ENCODE measurements at regions not wholly inside any gene's neighbourhood (a gene's known extent, or its start where the extent isn't known, plus 50 kb on each side); places are given as distances from the start of the nearest gene placed in this dataset.

DNA sequence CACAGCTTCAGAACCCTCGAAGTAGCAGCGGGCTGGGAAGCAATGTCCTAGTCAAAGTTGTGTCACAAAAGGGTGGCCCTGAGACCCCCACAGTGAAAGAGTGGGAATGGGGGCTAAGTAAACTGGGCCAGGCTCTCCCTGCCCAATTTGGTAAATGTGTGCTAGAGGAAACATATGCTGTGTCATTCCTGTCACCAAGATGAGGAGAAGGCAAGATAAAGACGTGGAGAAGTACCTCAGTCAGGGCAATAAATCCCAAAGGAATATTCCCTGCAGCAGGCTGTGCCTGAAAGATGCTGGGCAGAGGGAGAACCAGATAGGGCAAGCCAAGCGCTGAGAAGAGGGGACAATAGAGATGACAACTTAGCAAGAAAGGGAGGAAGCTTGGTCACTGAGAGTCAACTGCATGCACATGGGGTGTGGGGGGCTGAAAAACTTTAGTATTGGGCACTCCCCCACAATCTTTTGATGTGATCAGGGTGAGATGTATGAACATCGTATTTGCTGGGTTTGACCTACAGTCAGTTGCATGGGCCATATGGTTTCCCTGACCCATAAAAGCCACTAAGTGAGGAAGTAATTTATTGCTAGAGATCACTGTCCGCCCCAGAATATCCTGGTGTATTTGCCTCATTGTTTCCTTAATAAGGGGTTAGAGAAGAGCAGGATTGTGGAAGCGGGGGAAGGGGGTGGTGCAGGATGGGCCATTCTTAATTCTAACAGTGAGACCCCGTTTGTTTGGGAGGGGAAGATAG lies 49.9 kb upstream of the CXCR4 start:
- Histone ChIP-seq H3K27me3 (ENCODE audit: control insufficient read depth in 2 of 2, insufficient read depth in 2 of 2, low read length in 2 of 2) (peaks cover 7 to 14% of the 10 kb centered on the region in 2 experiments; a peak in 3 of 5 replicates), H3K9ac (ENCODE audit: insufficient read depth in 1 of 2, low read depth in 2 of 2, low read length in 2 of 2) (no peak overlapping the region), H3K36me3 (ENCODE audit: control insufficient read depth, insufficient read depth, low read length) (no peaks in the 10 kb centered on the region), H3K4me3 (no peak overlapping the region), H3K9me3 (replicated peaks; ENCODE audit: control insufficient read depth, insufficient read depth, low read depth, low read length) (no peaks in the 10 kb centered on the region), H3K4me2 (ENCODE audit: insufficient read depth, low read length) (no peak overlapping the region), H2AFZ (ENCODE audit: low read depth, low read length) (no peak overlapping the region), H4K20me1 (replicated peaks; ENCODE audit: control insufficient read depth, insufficient read depth, low read length) (0 out of 2 replicates have a peak, but pooled peaks cover 3% of the 10 kb centered on the region), H3K4me1 (replicated peaks in 1 of 2; ENCODE audit: control insufficient read depth in 2 of 2, insufficient read depth in 2 of 2, low read length in 2 of 2) (no peaks in the 10 kb centered on the region), H3K79me2 (ENCODE audit: control insufficient read depth, insufficient read depth, low read length) (no peaks in the 10 kb centered on the region), H3K27ac (ENCODE audit: extremely low read depth, low read depth, low read length) (no peak overlapping the region), H3K9me1 (ENCODE audit: control insufficient read depth, insufficient read depth, low read length) (no peaks in the 10 kb centered on the region)
- ChIA-PET POLR2A (no interaction called here), CTCF (ENCODE audit: low intra/inter-chr PET ratio) (no interaction called here)
- no peak for FAIRE-seq
- in situ Hi-C loops (cut with MboI) (no loop called here), intact Hi-C loops (cut with micrococcal nuclease) (no loop called here)
- TF ChIP-seq RAD21 (CRISPR knock-in tag; conservative IDR thresholded peaks at IDR 0.05 in 1 of 2, IDR thresholded peaks at IDR 0.05 in 1 of 2) (no peak), ELF1 (tag; IDR thresholded peaks at IDR 0.05) (no peak), MAFG (tag; conservative IDR thresholded peaks at IDR 0.05) (peak; percentile 56), NFE2 (IDR thresholded peaks at IDR 0.05; ENCODE audit: low read depth) (peak; percentile 54; the same call in 1 of the 2 replicates), ZNF668 (CRISPR knock-in tag; IDR thresholded peaks at IDR 0.05) (no peak)
- DNase-seq (ENCODE audit: extremely low read depth in 1 of 4, low spot score in 3 of 4) = no peak
- BruUV-seq (replicated peaks) = no TSS peak
- ATAC-seq = no peak
- WGBS (ENCODE audit: insufficient coverage, low coverage, missing lambda C conversion rate) = 0% methylated on average over 8 of the region's 8 CpGs
